ENCODE measurements at regions not wholly inside any gene's neighbourhood (a gene's known extent, or its start where the extent isn't known, plus 50 kb on each side); places are given as distances from the start of the nearest gene placed in this dataset.

DNA sequence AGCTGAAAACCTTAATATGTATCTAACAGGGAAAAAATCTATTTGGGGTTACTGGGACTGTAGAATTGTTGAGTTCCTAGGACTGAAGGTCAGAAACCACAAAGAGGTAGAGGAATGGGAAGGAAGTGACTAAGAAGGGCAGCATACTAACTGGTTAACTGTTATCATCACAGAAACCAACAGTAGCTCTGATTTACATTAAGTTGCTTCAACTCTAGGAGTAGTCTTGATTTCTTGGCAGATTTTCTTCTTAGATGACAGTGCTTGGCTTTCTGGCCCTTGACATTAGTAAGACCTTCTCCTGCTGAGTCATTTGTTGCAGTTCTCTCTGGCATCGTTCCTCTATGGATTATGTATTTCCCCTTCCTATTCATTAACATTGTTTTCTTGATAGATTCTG is 116.1 kb upstream of the RASA1 start:
- Histone ChIP-seq H3K27ac (no peak overlapping the region), H3K4me3 (no peak overlapping the region), H3K36me3 (no peaks in the 10 kb centered on the region), H3K27me3 (no peaks in the 10 kb centered on the region), H3K9me3 (no peaks in the 10 kb centered on the region), H3K4me1 (no peaks in the 10 kb centered on the region)
- no peak for DNase-seq (ENCODE audit: low spot score)
- TF ChIP-seq, protein P1, sequence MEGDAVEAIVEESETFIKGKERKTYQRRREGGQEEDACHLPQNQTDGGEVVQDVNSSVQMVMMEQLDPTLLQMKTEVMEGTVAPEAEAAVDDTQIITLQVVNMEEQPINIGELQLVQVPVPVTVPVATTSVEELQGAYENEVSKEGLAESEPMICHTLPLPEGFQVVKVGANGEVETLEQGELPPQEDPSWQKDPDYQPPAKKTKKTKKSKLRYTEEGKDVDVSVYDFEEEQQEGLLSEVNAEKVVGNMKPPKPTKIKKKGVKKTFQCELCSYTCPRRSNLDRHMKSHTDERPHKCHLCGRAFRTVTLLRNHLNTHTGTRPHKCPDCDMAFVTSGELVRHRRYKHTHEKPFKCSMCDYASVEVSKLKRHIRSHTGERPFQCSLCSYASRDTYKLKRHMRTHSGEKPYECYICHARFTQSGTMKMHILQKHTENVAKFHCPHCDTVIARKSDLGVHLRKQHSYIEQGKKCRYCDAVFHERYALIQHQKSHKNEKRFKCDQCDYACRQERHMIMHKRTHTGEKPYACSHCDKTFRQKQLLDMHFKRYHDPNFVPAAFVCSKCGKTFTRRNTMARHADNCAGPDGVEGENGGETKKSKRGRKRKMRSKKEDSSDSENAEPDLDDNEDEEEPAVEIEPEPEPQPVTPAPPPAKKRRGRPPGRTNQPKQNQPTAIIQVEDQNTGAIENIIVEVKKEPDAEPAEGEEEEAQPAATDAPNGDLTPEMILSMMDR (IDR thresholded peaks at IDR 0.05) = no peak

DNA sequence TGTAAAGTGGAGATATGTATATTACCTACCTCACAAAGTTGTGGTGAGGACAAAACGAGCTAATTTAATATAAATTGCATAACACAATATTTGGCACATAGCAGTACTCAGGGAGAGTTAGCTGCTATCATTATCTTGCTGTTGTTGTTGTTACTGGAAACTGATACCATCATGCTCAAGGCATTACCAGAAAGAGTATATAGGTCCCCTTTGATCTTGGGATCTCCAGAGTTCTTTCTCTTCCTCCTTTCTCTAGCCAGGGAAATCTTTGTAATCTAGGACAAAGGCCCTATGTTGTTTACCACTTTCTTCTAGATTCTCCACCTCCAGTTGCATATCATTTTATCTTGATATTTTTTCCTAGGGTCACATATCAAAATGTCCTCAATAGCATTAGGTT is 114.8 kb upstream of the RASA1 start:
- TF ChIP-seq, protein P1 (IDR thresholded peaks at IDR 0.05) = no peak
- Histone ChIP-seq H3K27me3 (no peaks in the 10 kb centered on the region), H3K9me3 (no peaks in the 10 kb centered on the region), H3K4me3 (no peak overlapping the region), H3K36me3 (no peaks in the 10 kb centered on the region), H3K27ac (no peak overlapping the region), H3K4me1 (no peaks in the 10 kb centered on the region)
- DNase-seq (ENCODE audit: low spot score) = no peak

DNA sequence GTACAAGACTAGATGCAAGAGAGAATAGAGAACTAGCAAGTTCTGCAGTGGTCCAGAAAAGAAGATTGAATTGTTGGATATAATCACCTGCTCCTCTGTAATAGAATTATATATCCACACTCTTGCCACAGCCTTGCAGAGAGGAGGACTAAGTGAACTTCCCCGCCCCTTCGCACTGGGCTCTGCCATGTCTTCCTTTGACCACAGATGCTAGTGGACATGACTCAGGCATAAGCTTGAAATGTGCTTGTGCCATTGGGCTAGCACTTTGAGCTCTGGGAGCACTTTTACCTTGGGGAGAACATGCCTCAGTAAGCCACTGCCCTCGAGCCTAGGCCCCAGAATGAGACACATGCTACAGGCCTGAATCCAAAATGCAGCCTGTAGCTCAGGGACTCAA is 113.5 kb upstream of the RASA1 start:
- TF ChIP-seq, protein P1 (IDR thresholded peaks at IDR 0.05) = no peak
- DNase-seq (ENCODE audit: low spot score) = no peak
- Histone ChIP-seq H3K4me1 (no peaks in the 10 kb centered on the region), H3K27ac (no peak overlapping the region), H3K9me3 (no peaks in the 10 kb centered on the region), H3K4me3 (no peak overlapping the region), H3K36me3 (no peaks in the 10 kb centered on the region), H3K27me3 (no peaks in the 10 kb centered on the region)

DNA sequence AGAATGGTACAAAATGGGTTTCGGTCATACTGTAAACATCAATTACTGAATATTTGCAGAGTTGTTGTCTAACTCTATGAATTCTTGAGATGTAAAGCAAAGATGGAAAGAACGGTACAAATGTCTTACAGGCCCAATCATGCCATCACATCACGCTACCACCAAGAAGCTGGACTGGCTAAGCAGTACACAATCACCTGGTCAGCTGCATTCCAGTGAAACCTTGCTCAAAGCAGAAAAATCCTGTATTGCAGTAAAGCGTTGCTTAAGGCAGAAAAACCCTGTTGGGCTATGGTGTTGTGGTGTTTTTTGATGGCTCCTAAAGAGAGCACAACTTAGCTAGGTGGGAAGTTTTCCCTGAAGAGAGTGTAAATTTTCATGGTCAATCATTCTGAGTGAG is 112.6 kb upstream of the RASA1 start:
- Histone ChIP-seq H3K4me1 (no peaks in the 10 kb centered on the region), H3K36me3 (no peaks in the 10 kb centered on the region), H3K27me3 (no peaks in the 10 kb centered on the region), H3K4me3 (no peak overlapping the region), H3K27ac (no peak overlapping the region), H3K9me3 (no peaks in the 10 kb centered on the region)
- no peak for DNase-seq (ENCODE audit: low spot score)
- TF ChIP-seq, protein P1 (IDR thresholded peaks at IDR 0.05) = no peak

DNA sequence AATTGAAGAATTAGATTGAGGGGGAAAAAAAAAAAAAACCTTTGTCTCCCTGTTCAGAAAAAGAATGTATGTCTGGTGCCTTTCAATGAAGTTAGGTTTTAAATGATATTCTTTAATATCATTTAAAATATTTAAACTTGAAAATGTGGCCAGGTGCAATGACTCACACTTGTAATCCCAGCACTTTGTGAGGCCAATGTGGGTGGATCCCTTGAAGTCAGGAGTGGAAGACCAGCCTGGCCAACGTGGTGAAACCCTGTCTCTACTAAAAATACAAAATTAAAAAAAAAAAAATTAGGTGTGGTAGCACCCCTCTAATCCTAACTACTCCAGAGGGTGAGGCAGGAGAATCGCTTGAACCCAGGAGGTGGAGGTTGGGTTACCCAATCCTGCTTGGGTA is 111.1 kb upstream of the RASA1 start:
- H3K27ac ChIP-seq = no peak overlapping the region
- H3K27me3 ChIP-seq = no peaks in the 10 kb centered on the region
- no peaks in the 10 kb centered on the region for H3K4me1 ChIP-seq
- H3K9me3 ChIP-seq = no peaks in the 10 kb centered on the region
- DNase-seq (ENCODE audit: low spot score) = no peak
- H3K4me3 ChIP-seq = no peak overlapping the region
- no peaks in the 10 kb centered on the region for H3K36me3 ChIP-seq
- TF ChIP-seq, protein P1 (IDR thresholded peaks at IDR 0.05) = no peak

DNA sequence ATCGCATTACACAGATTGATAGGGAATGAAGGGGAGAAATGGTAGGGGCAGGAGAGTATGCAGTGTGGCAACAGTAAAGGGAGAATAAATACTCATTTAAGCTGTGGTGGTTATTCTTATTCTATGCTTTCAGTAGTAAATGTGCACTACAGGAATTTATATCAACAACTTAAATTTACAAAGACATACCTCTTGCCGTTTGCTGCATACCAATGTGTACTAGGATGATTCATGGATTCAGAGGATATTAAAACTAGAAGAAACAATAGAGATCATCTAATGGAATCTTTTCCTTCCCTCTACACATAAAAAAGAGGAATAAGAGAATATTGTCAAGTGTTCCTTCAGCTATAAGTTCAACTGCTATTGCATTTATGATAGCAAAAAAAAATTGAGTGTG is 103.3 kb upstream of the RASA1 start:
- TF ChIP-seq, protein P1 (IDR thresholded peaks at IDR 0.05) = no peak
- no peak overlapping the region for H3K4me3 ChIP-seq
- H3K27me3 ChIP-seq = no peaks in the 10 kb centered on the region
- H3K4me1 ChIP-seq = no peaks in the 10 kb centered on the region
- no peaks in the 10 kb centered on the region for H3K9me3 ChIP-seq
- H3K36me3 ChIP-seq = no peaks in the 10 kb centered on the region
- no peak overlapping the region for H3K27ac ChIP-seq
- DNase-seq (ENCODE audit: low spot score) = no peak
